Mesendoderm (in vitro differentiated cells): ENCODE measurements at regions not wholly inside any gene's neighbourhood (a gene's known extent, or its start where the extent isn't known, plus 50 kb on each side); places are given as distances from the start of the nearest gene placed in this dataset.

Experiments
- DNase-seq: peaks from one replicate; pipeline ENCODE4 v3.0.0; 2013
- H2AK5ac ChIP-seq: 2 replicates; pipeline ENCODE4 v1.6.1; 2013; ENCODE audit warnings: low read length, inconsistent platforms
- H2BK120ac ChIP-seq: 2 replicates; pipeline ENCODE4 v1.6.1; 2013; ENCODE audit warnings: low read depth, mild to moderate bottlenecking, low read length, moderate library complexity, mixed read lengths
- H2BK15ac ChIP-seq: replicated peaks from 2 replicates; pipeline ENCODE4 v1.6.1; 2013; ENCODE audit warnings: low read depth, mild to moderate bottlenecking, moderate library complexity
- H2BK5ac ChIP-seq: 2 replicates; pipeline ENCODE4 v1.6.1; 2013; ENCODE audit warnings: low read length, inconsistent platforms
- H3K18ac ChIP-seq: 2 replicates; pipeline ENCODE4 v1.6.1; 2013; ENCODE audit warnings: mild to moderate bottlenecking, low read length, mixed read lengths
- H3K23ac ChIP-seq: one replicate; pipeline ENCODE4 v1.6.1; 2013; ENCODE audit warnings: low read length
- H3K27ac ChIP-seq: 2 replicates; pipeline ENCODE4 v1.5.1; 2013; ENCODE audit warnings: low read depth, mild to moderate bottlenecking, inconsistent platforms, low read length, moderate library complexity
- H3K27me3 ChIP-seq: 2 replicates; pipeline ENCODE4 v1.6.1; 2013; ENCODE audit warnings: low read length, control low read depth, mild to moderate bottlenecking, inconsistent platforms; ENCODE audit not compliant: insufficient read depth, poor library complexity
- H3K36me3 ChIP-seq: 2 replicates; pipeline ENCODE4 v1.6.1; 2013; ENCODE audit warnings: low read length, inconsistent platforms; ENCODE audit not compliant: control insufficient read depth, insufficient read depth
- H3K4ac ChIP-seq: one replicate; pipeline ENCODE4 v1.6.1; 2013; ENCODE audit warnings: low read depth, mild to moderate bottlenecking, low read length, moderate library complexity
- H3K4me1 ChIP-seq: 2 replicates; pipeline ENCODE4 v1.6.1; 2013; ENCODE audit warnings: low read depth, low read length, inconsistent platforms; ENCODE audit not compliant: control insufficient read depth
- H3K4me2 ChIP-seq: 2 replicates; pipeline ENCODE4 v1.6.1; 2013; ENCODE audit warnings: low read length
- H3K4me3 ChIP-seq: 2 replicates; pipeline ENCODE4 v1.5.1; 2013; ENCODE audit warnings: mild to moderate bottlenecking, low read length
- H3K56ac ChIP-seq: one replicate; pipeline ENCODE4 v1.6.1; 2013; ENCODE audit warnings: low read length
- H3K79me1 ChIP-seq: 2 replicates; pipeline ENCODE4 v1.6.1; 2013; ENCODE audit warnings: low read length, inconsistent platforms
- H3K79me2 ChIP-seq: 2 replicates; pipeline ENCODE4 v1.6.1; 2013; ENCODE audit warnings: mild to moderate bottlenecking, low read length; ENCODE audit not compliant: control insufficient read depth, insufficient read depth
- H3K9ac ChIP-seq: 2 replicates; pipeline ENCODE4 v1.6.1; 2013; ENCODE audit warnings: low read length, inconsistent platforms
- H4K5ac ChIP-seq: one replicate; pipeline ENCODE4 v1.6.1; 2013; ENCODE audit warnings: low read length
- H4K8ac ChIP-seq: one replicate; pipeline ENCODE4 v1.6.1; 2013; ENCODE audit warnings: low read depth, mild to moderate bottlenecking, control low read depth, low read length, moderate library complexity
- WGBS: extraction: QIAGEN DNeasy Blood & Tissue Kit; methylation state at CpG from one replicate; pipeline ENCODE4 v1.1.7; 2013; ENCODE audit warnings: low lambda C conversion rate, missing lambda C conversion rate; ENCODE audit not compliant: insufficient coverage; ENCODE audit errors: extremely low coverage; 5-methylcytosine and 5-hydroxymethylcytosine counted together

DNA sequence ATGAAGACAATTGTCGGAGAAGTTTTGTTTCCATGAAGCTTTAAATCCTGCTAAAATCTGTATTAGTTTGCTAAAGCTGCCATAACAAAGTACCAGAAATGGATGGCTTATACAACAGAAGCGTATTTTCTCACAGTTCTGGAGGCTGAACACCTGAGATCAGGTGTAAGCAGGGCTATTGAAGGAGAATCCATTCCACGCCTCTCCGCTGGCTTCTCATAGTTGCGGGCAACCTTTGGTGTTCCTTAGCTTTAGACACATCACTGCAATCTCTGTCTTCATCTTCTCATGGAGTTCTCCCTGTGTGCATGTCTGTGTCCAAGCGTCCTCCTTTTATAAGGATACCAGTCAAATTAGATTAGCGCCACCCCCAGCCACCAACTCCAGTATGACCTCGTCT lies 159.9 kb upstream of the CDYL start:
- Histone ChIP-seq H2BK15ac (no peak overlapping the region), H3K79me1 (no peaks in the 10 kb centered on the region), H3K27me3 (no peaks in the 10 kb centered on the region), H3K18ac (no peak overlapping the region), H3K9ac (no peak overlapping the region), H3K27ac (no peak overlapping the region), H3K4me3 (no peak overlapping the region), H3K4me2 (no peak overlapping the region), H4K5ac (no peak overlapping the region), H2BK120ac (no peak overlapping the region), H3K4me1 (no peaks in the 10 kb centered on the region), H3K23ac (no peak overlapping the region), H3K4ac (no peak overlapping the region), H3K56ac (no peak overlapping the region), H3K36me3 (no peaks in the 10 kb centered on the region), H2AK5ac (no peak overlapping the region), H2BK5ac (no peak overlapping the region), H3K79me2 (no peaks in the 10 kb centered on the region), H4K8ac (no peak overlapping the region)
- DNase-seq: no peak
- no CpG with 5 or more reads among the region's 8 CpGs for WGBS

DNA sequence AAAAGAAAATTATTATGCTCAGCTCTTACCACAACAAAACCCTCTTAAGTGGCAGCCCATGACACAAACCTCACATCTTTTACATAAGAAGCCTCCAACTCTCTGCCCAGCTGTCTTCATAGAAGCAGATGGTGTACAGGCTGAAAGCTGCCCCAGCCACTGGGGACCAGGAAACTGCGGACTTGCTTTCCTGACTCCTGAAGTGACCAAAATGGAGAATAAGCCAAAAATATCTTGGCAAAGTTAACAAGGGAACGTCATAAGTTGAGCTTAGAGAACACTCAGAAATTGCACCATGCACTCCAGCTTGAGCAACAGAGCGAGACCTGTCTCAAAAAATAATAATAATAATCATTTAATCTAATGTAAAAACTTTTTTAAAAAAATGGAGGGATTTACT lies 160.3 kb upstream of the CDYL start:
- no peak overlapping the region for H2BK5ac ChIP-seq
- no peak overlapping the region for H2BK15ac ChIP-seq
- H3K9ac ChIP-seq: no peak overlapping the region
- WGBS: no CpG with 5 or more reads among the region's 3 CpGs
- H3K4me1 ChIP-seq: no peaks in the 10 kb centered on the region
- no peaks in the 10 kb centered on the region for H3K79me2 ChIP-seq
- H3K56ac ChIP-seq: no peak overlapping the region
- H3K36me3 ChIP-seq: no peaks in the 10 kb centered on the region
- H2BK120ac ChIP-seq: no peak overlapping the region
- no peak overlapping the region for H3K4me2 ChIP-seq
- DNase-seq: no peak
- H3K27ac ChIP-seq: no peak overlapping the region
- H4K5ac ChIP-seq: no peak overlapping the region
- no peak overlapping the region for H2AK5ac ChIP-seq
- no peak overlapping the region for H3K4ac ChIP-seq
- H3K18ac ChIP-seq: no peak overlapping the region
- H3K23ac ChIP-seq: no peak overlapping the region
- H4K8ac ChIP-seq: no peak overlapping the region
- no peaks in the 10 kb centered on the region for H3K79me1 ChIP-seq
- no peak overlapping the region for H3K4me3 ChIP-seq
- no peaks in the 10 kb centered on the region for H3K27me3 ChIP-seq

DNA sequence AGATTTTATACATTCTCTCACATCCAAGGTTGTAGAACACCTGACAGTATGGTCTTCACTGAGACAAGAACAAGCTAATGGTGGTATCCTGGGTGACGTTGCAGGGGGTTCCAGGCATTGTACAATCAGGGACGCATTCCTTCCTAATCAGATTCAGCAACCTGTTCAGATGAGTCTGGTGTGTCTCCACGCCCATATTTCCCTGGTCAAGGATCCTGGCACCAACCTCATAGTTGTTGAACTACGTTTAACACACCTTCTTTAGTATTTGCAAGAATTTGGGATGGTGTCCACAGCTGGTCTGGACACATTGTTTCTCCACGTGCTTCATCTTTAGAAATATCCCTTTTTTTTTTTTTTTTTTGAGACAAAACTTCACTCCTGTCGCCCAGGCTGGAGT lies 161.0 kb upstream of the CDYL start:
- Histone ChIP-seq H2BK120ac (no peak overlapping the region), H2AK5ac (no peak overlapping the region), H3K36me3 (no peaks in the 10 kb centered on the region), H3K9ac (no peak overlapping the region), H3K4ac (no peak overlapping the region), H4K8ac (no peak overlapping the region), H3K27me3 (no peaks in the 10 kb centered on the region), H3K79me1 (no peaks in the 10 kb centered on the region), H3K4me3 (no peak overlapping the region), H3K4me1 (no peaks in the 10 kb centered on the region), H2BK5ac (no peak overlapping the region), H3K4me2 (no peak overlapping the region), H3K18ac (no peak overlapping the region), H4K5ac (no peak overlapping the region), H3K23ac (no peak overlapping the region), H3K27ac (no peak overlapping the region), H2BK15ac (no peak overlapping the region), H3K79me2 (no peaks in the 10 kb centered on the region), H3K56ac (no peak overlapping the region)
- WGBS: no CpG with 5 or more reads among the region's 6 CpGs
- no peak for DNase-seq

DNA sequence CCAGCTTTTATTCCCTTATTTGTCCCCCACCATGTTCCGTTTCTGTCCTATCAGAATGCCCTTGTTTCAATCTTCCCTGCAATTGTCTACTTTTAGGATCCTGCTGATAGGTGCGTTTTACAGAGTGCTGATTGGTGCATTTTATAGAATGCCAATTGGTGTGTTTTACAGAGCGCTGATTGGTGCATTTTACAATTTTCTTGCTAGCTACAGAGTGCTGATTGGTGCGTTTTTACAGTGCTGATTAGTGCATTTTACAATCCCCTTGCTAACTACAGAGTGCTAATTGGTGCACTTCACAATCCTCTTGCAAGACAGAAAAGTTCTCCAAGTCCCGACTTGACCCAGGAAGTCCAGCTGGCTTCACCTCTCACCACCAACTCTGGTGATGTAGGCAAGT lies 161.6 kb upstream of the CDYL start:
- Histone ChIP-seq H2AK5ac (no peak overlapping the region), H3K9ac (no peak overlapping the region), H3K56ac (no peak overlapping the region), H4K8ac (no peak overlapping the region), H4K5ac (no peak overlapping the region), H3K4me3 (no peak overlapping the region), H3K18ac (no peak overlapping the region), H3K79me1 (no peaks in the 10 kb centered on the region), H3K4me1 (no peaks in the 10 kb centered on the region), H2BK15ac (no peak overlapping the region), H3K79me2 (no peaks in the 10 kb centered on the region), H2BK5ac (no peak overlapping the region), H2BK120ac (no peak overlapping the region), H3K27me3 (no peaks in the 10 kb centered on the region), H3K23ac (no peak overlapping the region), H3K4ac (no peak overlapping the region), H3K36me3 (no peaks in the 10 kb centered on the region), H3K4me2 (no peak overlapping the region), H3K27ac (no peak overlapping the region)
- no peak for DNase-seq
- WGBS: no CpG with 5 or more reads among the region's 5 CpGs

DNA sequence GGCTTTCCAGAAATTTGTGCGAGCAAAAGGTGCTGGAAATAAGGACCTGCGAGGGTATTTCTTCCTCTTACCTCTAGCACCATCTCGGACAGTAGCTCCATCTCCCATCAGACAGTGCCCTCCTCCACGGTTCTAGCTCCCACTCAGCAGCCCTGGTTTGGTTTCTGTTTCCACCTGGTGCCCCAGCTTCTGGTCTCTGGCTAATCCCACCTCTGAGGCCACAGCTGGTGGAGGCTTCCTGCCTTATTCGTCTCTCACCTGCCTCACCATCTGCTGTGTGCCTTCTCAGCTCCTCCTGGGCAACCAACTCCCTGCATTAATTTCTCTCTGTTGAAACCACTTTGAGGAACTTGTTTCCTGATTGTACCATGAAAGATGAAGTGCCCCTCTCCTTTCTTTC lies 162.4 kb upstream of the CDYL start:
- Histone ChIP-seq H3K4me3 (no peak overlapping the region), H3K79me1 (no peaks in the 10 kb centered on the region), H3K56ac (no peak overlapping the region), H4K5ac (no peak overlapping the region), H3K27me3 (no peaks in the 10 kb centered on the region), H3K27ac (no peak overlapping the region), H3K36me3 (no peaks in the 10 kb centered on the region), H3K9ac (no peak overlapping the region), H3K4me2 (no peak overlapping the region), H3K4me1 (no peaks in the 10 kb centered on the region), H2BK15ac (no peak overlapping the region), H3K23ac (no peak overlapping the region), H3K18ac (no peak overlapping the region), H2BK5ac (no peak overlapping the region), H3K79me2 (no peaks in the 10 kb centered on the region), H2AK5ac (no peak overlapping the region), H3K4ac (no peak overlapping the region), H4K8ac (no peak overlapping the region), H2BK120ac (no peak overlapping the region)
- no CpG with 5 or more reads among the region's 5 CpGs for WGBS
- DNase-seq: no peak

DNA sequence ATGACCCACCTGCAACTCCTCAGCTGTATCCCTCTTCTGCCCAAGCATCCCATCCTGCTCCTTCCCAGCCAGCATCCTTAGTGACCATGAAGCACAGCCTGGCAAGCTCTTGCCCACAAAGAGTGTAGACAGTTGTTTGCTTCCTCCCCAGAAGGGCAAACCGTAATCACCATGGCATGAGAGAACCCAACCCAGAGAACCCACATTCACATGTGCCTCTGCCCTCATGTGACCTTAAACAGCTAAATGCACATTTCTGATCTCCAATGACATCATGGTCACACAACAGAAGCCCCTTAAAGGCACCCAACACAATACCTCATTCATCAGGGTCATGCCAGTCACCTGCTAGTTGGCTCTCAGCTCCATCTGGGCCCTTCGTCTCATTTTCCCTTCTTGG lies 162.8 kb upstream of the CDYL start:
- Histone ChIP-seq H3K27me3 (no peaks in the 10 kb centered on the region), H3K36me3 (no peaks in the 10 kb centered on the region), H2BK120ac (no peak overlapping the region), H4K8ac (no peak overlapping the region), H3K56ac (no peak overlapping the region), H2AK5ac (no peak overlapping the region), H3K79me2 (no peaks in the 10 kb centered on the region), H3K79me1 (no peaks in the 10 kb centered on the region), H3K4me2 (no peak overlapping the region), H2BK5ac (no peak overlapping the region), H3K27ac (no peak overlapping the region), H2BK15ac (no peak overlapping the region), H3K9ac (no peak overlapping the region), H3K4me3 (no peak overlapping the region), H3K18ac (no peak overlapping the region), H4K5ac (no peak overlapping the region), H3K4me1 (no peaks in the 10 kb centered on the region), H3K23ac (no peak overlapping the region), H3K4ac (no peak overlapping the region)
- DNase-seq: no peak
- no CpG with 5 or more reads among the region's 2 CpGs for WGBS
